ENCODE measurements at regions not wholly inside any gene's neighbourhood (a gene's known extent, or its start where the extent isn't known, plus 50 kb on each side); places are given as distances from the start of the nearest gene placed in this dataset.

DNA sequence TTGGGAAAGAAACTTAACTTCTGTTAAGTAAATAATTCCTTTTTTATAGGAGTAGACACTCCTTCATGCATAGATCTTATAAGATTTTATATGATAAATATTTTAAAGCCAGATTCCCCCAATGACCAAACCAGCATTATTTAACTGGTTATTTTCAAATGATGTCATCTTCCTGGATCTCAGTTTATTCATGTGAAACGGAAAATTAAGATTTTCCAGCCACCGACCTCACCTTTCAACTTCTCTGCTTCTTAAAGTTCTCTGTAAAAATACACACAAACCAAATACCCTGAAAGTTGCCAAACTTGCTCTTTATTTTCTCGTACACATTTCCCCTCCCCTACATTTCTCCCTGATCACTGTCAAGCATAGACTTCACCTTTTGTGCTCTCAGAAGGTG lies 364.2 kb downstream of the GALC start:
- H3K27ac ChIP-seq: no peak overlapping the region
- H3K4me1 ChIP-seq: no peaks in the 10 kb centered on the region
- intact Hi-C loops (cut with DNase I): no loop called here

DNA sequence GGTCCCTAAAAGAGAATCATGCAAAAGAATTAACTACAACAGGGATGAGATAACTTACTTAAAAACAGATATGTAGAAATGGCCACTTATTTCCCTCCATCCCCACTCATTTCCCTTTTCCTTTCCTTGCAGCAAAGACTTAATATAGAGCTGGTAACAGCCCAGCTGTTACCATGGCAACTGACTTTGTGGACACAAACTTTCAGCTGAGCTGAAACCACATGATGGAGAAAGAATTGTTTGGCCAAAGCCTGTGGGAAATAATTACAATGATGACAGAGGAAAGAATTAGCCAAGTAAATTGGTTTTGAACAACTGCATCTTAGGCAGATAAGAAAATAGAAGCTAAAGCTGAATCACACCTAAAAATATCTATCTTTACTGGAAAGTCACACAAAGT lies 364.9 kb downstream of the GALC start:
- H3K4me3 ChIP-seq: no peak overlapping the region
- H3K27ac ChIP-seq: no peak overlapping the region
- H3K36me3 ChIP-seq (replicated peaks in 1 of 2; ENCODE audit: insufficient read depth in 1 of 2, low read depth in 2 of 2): no peaks in the 10 kb centered on the region
- TF ChIP-seq, protein P1, sequence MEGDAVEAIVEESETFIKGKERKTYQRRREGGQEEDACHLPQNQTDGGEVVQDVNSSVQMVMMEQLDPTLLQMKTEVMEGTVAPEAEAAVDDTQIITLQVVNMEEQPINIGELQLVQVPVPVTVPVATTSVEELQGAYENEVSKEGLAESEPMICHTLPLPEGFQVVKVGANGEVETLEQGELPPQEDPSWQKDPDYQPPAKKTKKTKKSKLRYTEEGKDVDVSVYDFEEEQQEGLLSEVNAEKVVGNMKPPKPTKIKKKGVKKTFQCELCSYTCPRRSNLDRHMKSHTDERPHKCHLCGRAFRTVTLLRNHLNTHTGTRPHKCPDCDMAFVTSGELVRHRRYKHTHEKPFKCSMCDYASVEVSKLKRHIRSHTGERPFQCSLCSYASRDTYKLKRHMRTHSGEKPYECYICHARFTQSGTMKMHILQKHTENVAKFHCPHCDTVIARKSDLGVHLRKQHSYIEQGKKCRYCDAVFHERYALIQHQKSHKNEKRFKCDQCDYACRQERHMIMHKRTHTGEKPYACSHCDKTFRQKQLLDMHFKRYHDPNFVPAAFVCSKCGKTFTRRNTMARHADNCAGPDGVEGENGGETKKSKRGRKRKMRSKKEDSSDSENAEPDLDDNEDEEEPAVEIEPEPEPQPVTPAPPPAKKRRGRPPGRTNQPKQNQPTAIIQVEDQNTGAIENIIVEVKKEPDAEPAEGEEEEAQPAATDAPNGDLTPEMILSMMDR (IDR thresholded peaks at IDR 0.05): no peak
- TF ChIP-seq POLR2A (IDR thresholded peaks at IDR 0.05): no peak
- no peaks in the 10 kb centered on the region for H3K27me3 ChIP-seq
- H3K4me1 ChIP-seq: no peaks in the 10 kb centered on the region
- intact Hi-C loops (cut with DNase I): no loop called here
- ATAC-seq (peak; percentile 86), DNase-seq (peak; percentile 24 to 70 (median 32))
- H3K9me3 ChIP-seq: no peaks in the 10 kb centered on the region

More for the DNA sequence above, 364.2 kb downstream of the GALC start:
- TF ChIP-seq POLR2A (IDR thresholded peaks at IDR 0.05): no peak
- Histone ChIP-seq H3K36me3 (replicated peaks in 1 of 2; ENCODE audit: insufficient read depth in 1 of 2, low read depth in 2 of 2) (no peaks in the 10 kb centered on the region), H3K27me3 (no peaks in the 10 kb centered on the region), H3K9me3 (no peaks in the 10 kb centered on the region), H3K4me3 (no peak overlapping the region)
- ATAC-seq (no peak), DNase-seq (no peak)
- WGBS, 2 donors: 51 to 59% methylated on average over 3 of the region's 3 CpGs

DNA sequence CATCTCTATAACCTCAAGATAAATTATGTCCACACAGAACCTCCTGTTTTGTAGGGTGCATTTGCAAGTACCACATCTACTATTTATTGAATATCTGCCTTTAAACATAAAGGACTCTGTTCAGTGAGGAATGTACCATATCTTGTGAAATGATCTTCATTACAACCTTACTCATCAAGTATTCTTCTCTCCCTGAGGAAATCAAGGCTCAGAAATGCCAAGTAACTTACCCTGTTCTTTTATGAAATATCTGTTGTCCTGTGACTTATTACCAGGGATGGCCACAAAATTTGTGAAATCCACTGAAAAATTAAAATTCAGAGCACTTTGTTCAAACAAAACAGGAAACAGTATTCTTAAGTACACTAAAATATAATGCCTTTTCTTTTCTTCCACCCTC lies 366.7 kb downstream of the GALC start:
- intact Hi-C loops (cut with DNase I): no loop called here
- Histone ChIP-seq H3K4me1 (no peaks in the 10 kb centered on the region), H3K9me3 (peaks cover 0 to 4% (median 0%) of the 10 kb centered on the region in 3 donors), H3K4me3 (no peak overlapping the region), H3K36me3 (replicated peaks in 1 of 2; ENCODE audit: insufficient read depth in 1 of 2, low read depth in 2 of 2) (no peaks in the 10 kb centered on the region), H3K27me3 (no peaks in the 10 kb centered on the region), H3K27ac (no peak overlapping the region)
- no peak for TF ChIP-seq POLR2A (IDR thresholded peaks at IDR 0.05)
- TF ChIP-seq, protein P1 (IDR thresholded peaks at IDR 0.05): no peak
- DNase-seq (no peak), ATAC-seq (no peak)

DNA sequence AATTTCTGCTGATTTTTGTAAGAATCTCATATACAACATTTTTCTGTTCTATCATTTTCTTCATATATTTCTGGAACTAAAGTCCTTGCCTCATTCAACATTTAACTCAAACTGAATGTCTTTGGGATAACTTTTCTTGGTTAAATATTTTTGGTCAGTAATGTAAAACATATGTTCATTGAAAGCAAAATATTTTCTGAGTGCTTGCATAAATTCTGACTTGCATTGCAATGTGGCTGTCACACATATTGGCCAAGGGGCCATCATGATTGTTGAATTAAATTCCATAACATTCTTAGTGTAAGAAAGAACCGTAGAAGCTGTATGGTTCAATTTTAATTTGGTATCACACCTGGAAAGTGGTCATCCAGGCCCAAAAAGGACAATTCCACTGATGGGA lies 369.4 kb downstream of the GALC start:
- H3K9me3 ChIP-seq: peaks cover 0 to 8% (median 0%) of the 10 kb centered on the region in 3 donors
- TF ChIP-seq, protein P1 (IDR thresholded peaks at IDR 0.05): no peak
- no peak for TF ChIP-seq POLR2A (IDR thresholded peaks at IDR 0.05)
- WGBS, 2 donors: 88 to 96% methylated on average over 1 of the region's 1 CpG

DNA sequence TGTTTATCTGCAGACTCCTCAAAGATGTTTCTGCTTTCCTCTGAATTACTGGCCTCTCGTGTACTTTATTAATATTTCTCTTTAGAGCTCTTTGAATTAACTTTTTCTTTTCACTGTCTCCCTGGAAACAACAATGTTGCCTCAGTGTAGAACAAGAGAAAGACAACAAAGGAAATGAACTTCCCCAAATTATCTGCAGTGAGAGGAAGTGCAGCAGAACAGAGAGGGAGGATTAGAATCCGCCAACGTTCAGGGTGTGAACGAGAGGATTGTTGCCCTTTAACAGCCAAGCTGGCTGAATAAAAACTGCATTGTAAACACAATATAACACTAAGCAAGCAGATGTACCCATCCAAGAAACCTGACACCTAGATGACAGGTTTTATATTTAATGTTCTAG lies 375.9 kb downstream of the GALC start:
- no peak for ATAC-seq

More for the DNA sequence above, 369.4 kb downstream of the GALC start:
- ATAC-seq (no peak), DNase-seq (no peak)
- no peaks in the 10 kb centered on the region for H3K36me3 ChIP-seq (replicated peaks in 1 of 2; ENCODE audit: insufficient read depth in 1 of 2, low read depth in 2 of 2)
- no peaks in the 10 kb centered on the region for H3K4me1 ChIP-seq
- H3K27me3 ChIP-seq: no peaks in the 10 kb centered on the region
- H3K27ac ChIP-seq: no peak overlapping the region
- no peak overlapping the region for H3K4me3 ChIP-seq
- intact Hi-C loops (cut with DNase I): no loop called here

More for the DNA sequence above, 375.9 kb downstream of the GALC start:
- Histone ChIP-seq H3K27ac (no peak overlapping the region), H3K9me3 (peaks cover 0 to 8% (median 0%) of the 10 kb centered on the region in 3 donors), H3K4me3 (no peak overlapping the region), H3K36me3 (replicated peaks in 1 of 2; ENCODE audit: insufficient read depth in 1 of 2, low read depth in 2 of 2) (no peaks in the 10 kb centered on the region), H3K4me1 (no peaks in the 10 kb centered on the region), H3K27me3 (no peaks in the 10 kb centered on the region)
- 53 to 56% methylated on average over 4 of the region's 4 CpGs for WGBS, 2 donors
- no peak for DNase-seq
- no peak for TF ChIP-seq POLR2A (IDR thresholded peaks at IDR 0.05)
- TF ChIP-seq, protein P1 (IDR thresholded peaks at IDR 0.05): no peak
- intact Hi-C loops (cut with DNase I): no loop called here

All from body of pancreas (tissue), 4 donors.